OCI-LY3 (cell line): ENCODE measurements at regions not wholly inside any gene's neighbourhood (a gene's known extent, or its start where the extent isn't known, plus 50 kb on each side); places are given as distances from the start of the nearest gene placed in this dataset.

Source experiments
- CTCF ChIP-seq: fragments of 200-600, 300-600 bp; sonication (generic); IDR thresholded peaks from 2 replicates; pipeline ENCODE4 v1.5.1; 2014; ENCODE audit warnings: antibody characterized with exemption, low read length, low read depth
- EZH2phosphoT487 ChIP-seq: fragments of 200-600 bp; shearing (Covaris generic); IDR thresholded peaks from 2 replicates; pipeline ENCODE4 v1.6.1; 2018; ENCODE audit warnings: antibody characterized with exemption, mixed run types, low read depth

GRCh38 chr12:126337556-126338441, 1272.6 kb downstream of the AACS start:
- TF ChIP-seq EZH2phosphoT487: no peak
- TF ChIP-seq CTCF: no peak
